Ureter (tissue), 1 donor: ENCODE measurements at regions not wholly inside any gene's neighbourhood (a gene's known extent, or its start where the extent isn't known, plus 50 kb on each side); places are given as distances from the start of the nearest gene placed in this dataset.
"Not testable (repeated sequence)": the region's sequence is repeated elsewhere in the genome, so short reads cannot be mapped to it uniquely, and the experiment has no call there.

Experiments used
- DNase-seq: peaks from one replicate; pipeline ENCODE4 v3.0.0-alpha.2; 2020; ENCODE audit warnings: low spot score
- donor health status: DM: yes; HTN: yes; CAD: no.

DNA sequence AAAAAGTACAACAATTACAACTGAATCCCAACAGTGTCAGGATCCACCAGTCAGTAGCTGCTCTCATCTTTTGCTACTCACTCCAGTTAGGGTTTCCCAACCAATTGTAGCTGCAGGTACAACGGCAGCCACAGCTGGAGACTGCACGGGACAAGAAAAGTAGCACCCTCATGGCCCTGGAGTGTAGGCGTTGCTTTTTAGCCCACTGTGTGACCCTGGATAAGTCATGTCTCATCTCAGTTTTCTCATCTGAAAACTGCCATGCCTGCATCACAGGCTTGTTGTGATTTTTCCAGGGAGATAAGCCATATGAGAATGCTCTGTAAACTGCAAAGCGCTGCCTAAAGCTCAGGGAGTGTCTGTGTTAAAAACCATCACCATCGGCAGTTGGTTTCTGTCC lies 535.6 kb upstream of the IL12A start:
- no peak for DNase-seq

DNA sequence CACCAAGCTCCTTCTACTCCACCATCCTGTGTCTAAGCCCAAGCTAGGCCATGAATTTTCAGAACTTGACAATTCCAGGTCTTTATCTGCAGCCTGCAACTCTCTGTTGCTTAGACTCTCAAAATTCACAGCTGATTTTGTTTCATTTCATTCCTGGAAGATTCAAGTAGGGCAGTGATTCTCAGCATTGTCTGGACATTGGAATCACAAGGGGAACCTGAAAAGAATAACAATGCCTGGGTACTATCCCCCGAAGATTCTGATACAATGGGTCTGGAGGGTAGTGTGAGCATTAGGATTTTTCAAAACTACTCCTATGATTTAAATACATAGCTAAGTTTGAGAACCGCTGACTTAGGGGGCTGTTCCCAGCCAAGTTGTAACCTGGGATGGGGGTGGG lies 534.7 kb upstream of the IL12A start:
- DNase-seq, result no peak

DNA sequence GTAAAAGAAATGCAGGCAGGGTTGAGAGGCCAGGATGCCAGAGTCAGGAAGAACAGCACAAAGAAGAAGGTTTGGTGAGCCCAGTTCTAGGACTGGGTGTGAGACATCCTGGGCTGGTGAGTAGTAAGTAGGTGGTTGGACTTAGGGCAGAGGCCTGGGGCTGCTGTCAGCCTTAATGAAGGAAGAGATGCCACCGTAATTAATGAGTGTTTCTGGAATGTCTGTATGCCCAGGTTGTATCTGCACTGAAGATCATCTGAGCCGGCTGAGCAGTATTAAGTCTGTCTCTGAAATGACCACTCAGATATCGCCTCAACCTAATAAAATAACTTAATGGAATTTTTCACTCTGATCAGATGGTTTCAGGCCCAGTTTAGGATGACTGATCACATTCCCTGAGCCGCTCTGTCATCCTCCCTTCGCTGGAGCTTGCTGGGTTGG lies 532.9 kb upstream of the IL12A start:
- DNase-seq, result no peak

DNA sequence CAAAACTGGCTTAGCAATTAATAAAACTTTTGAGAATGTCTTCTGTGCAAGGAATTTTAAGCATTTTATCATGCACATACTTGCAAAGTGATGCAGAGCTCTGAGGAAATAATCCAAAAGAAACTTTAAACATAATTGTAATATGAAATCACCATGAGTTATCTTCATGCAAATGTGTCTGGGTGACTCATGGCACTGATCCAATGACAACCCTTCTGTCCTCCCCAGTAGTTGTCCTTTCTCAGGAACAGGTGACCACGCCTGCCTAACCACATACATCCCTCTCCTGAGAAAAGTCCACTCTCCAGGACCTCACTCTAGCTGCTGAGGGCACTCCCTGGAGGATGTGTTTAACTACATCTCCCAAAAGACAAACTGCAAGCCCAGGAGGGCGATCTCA lies 530.6 kb upstream of the IL12A start:
- no peak for DNase-seq

DNA sequence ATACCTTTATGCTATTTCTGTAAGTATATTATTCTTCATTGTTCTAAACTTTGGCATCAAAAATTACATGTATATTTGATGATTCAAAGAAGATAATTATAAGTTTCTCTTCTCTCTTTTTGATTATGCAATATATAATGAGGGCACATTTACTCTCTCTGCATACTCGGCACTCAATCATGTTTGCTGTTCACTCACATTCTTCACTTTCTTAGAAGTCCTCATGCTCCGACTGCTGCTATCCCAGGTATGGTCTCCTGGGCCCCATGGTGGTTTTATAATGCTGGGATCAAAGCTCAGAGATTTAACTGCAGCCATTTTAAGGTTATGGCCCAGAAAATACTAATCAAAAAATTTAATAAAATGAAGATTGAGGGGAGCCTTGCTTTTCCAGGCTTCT lies 529.7 kb upstream of the IL12A start:
- no peak for DNase-seq

DNA sequence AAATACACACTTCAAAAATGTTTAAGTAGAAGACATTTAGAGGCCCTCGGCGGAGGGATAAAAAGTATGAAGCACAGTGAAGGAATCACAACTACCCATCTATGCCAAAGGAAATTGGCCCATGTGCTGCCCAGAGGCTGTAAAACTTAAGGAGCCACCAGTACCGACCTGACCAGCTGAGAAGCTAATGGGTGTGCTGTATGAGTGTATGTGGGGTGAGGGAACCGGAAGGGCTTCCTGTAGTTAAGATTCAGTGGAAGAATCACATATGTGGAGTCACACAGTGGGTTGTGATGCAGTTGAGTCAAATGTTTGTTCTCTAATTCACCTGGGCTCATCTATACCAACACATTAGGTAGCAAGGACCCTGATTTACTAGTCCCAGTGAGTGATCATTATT lies 516.0 kb upstream of the IL12A start:
- DNase-seq, result no peak

DNA sequence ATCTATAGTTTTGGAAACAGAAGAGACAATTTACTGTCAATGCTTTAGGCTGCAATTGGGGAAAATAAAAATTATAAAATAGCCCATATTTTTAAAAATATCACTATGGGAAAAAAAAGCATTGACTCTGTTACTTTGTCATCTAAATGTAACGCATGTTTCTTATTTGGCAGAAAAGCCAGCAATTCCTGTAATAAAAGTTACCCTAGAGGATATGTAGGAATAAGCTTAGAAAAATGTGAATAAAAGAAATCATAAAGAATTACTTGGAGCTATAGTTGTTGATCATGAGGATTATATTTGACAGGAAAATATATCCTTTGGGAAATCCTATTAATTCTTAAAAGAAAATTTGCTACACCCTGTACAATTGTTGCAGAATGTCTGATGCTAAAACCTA lies 515.4 kb upstream of the IL12A start:
- DNase-seq, result no peak

DNA sequence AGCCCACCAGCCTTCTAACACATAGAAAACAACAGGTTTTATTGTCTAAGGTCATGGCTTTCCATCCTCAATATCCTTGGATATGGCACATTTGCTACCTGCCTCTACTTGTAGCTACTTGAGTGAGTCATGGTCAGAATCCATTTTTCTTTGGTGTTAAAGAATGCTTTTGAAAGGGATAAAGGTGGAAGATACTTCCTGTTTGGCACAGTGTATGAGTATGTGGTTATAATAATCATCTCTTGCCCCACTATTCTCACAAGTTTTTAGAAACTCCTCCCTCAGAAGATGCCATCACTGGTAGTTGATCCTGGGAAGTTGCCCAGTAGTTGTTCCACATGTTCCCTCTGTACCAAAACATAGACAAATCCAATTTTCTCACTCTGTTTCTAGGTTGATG lies 508.6 kb upstream of the IL12A start:
- no peak for DNase-seq

- DNase-seq, result no peak
Observed at GRCh38 chr3:159482241-159482993, 506.2 kb upstream of the IL12A start.

- no peak for DNase-seq
Observed at GRCh38 chr3:159482994-159483367, 505.7 kb upstream of the IL12A start.

DNA sequence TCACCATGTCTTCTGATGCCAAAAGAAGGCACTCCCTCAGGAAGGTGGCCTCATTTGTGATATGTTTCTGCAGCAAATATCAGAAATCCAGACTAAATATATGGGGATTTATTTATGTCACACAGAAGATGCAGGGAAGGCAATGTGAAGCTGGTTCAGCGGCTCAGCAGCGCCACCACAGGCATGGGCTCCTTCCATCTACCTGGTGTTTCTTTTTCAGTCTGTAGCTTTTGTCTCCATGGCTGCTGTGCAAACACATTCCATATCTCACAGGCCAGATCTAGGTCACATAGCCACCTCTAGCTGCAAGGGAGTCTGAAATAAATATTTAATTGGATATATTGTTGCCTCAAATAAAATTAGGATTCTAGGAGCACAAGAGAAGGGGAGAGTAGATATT lies 502.1 kb upstream of the IL12A start:
- DNase-seq, result no peak

DNA sequence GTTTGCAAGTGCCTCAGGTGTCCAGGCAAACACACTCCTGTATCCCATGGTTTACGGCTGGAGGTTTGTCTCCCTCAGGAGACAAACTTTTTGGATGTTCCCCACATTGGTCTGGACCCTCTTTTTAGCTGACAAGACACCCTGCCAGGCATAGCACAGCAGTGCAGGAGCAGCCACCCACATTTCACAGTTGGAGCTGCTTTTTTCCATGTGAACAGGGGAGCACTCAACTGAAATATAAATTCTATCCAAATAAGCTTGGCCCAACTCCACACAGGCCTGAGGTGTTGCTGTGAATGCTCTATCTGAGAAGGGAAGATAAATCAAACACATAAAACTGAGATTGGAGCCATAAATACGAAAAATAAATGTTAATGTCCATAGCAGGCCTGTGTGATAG lies 501.3 kb upstream of the IL12A start:
- no peak for DNase-seq

DNA sequence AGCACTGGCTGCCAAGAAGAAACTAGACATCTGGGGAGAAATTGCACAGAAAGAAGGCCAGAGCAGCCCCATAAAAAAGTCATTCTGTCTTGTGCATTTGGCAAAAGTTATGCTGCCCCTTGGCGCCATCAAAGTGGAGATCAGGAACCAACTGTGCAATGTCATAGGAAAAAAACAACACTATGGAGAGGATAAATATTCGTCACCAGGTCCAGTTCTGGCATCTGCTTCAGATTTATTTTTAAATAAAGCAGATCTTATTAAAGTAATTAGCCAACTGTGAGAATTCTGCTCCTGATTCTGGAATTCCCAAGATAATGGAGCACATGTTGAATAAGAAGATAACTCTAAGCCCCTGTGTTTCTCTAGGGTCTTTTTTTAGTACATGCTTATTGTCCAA lies 500.0 kb upstream of the IL12A start:
- no peak for DNase-seq

GRCh38 chr3:159497361-159497760 lies 491.3 kb upstream of the IL12A start:
- no peak for DNase-seq

GRCh38 chr3:159499031-159499793 lies 489.4 kb upstream of the IL12A start:
- no peak for DNase-seq

DNA sequence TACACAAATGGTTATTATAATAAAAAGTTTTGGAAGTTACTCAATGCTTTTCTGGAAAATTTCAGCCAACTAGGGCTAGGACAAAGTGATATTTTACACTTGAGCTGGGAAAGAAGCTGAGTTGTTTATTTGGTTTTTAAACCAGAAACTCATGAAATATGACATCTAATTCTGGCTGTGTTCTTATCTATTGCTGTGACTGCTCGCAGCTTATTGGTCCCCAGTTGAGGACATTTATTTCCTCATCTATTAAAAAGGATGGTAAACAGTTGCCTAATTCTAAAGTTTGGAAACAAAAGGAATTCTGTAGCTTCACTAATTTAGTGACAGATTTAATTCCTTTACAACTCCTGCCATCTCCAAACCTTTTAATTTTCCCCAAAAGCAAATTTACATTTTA lies 487.6 kb upstream of the IL12A start:
- DNase-seq, result no peak

- no peak for DNase-seq
Observed at GRCh38 chr3:159502986-159503385, 485.6 kb upstream of the IL12A start.

GRCh38 chr3:159510988-159511387 lies 477.6 kb upstream of the IL12A start:
- DNase-seq, result not testable (repeated sequence)

DNA sequence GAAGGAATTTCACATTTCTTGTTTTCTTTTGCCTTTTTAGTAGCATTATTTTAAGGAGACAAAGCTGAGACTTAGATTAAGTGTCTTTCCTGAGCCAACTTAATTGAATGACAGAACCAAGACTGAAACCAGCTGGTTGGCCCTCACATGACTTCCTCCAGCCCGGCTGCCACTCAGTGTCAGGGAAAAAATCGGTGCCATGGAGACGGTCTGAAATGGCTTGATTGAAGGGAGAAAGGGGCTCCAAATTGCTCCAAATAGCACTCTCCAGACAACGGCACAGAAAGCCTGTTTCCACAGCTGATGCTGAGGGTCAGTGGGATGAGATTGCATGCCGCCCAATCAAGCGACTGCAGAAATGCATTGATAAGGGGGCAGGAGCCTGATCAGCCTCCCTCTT lies 475.2 kb upstream of the IL12A start:
- no peak for DNase-seq

GRCh38 chr3:159513867-159514380 lies 474.7 kb upstream of the IL12A start:
- DNase-seq, result no peak

DNA sequence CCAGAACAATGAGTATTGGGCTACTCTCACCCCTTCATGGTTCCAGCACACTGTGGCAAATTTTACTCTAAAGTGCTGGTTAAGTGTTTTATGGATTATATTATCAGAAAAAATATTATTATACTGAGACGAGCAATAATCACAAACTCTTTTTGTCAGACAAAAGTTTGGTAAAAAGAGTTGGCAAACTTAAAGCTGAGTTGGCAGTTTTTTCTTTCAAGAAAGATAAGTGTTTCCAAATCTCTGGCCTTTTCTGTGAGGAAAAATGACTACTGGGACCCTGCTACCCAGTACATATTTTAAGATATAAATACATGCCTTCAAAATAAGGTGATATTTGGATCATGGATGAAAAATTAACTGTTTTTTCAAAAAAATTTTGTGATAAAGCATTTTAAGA lies 471.5 kb upstream of the IL12A start:
- no peak for DNase-seq

DNA sequence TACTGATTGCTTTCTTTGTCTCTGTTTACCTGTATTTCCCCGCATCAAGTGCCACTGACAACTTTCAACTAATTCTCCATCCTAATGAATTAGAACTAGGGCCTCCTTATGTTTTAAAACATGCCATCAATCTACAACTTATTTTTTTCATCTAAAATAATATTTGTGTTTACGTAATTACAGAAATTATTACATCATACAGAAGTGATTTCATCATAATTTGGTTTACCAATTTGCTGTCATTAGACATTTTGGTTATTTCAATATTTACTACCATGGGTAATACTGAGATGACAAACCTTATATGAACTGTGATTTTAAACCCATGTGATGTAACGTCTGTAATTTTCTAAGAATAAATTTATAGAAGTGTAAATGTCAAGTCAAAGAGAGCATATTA lies 468.0 kb upstream of the IL12A start:
- DNase-seq, result no peak

DNA sequence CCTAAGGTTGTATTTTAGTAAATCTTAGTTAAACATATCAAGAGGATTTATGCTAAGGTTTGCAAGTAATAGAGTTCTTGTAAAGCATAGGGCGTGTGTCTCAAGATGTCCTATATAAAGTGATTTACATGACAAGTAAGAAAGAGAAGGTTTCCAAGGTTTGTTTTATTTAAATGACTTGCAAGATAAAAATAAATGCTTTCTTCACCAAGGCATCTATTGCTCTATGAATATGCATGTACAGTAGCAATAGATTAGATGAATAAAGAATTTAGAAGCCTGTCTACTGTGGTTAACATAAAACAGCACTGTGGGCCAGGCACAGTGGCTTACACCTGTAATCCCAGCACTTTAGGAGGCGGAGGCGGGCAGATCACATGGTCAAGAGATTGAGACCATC lies 466.4 kb upstream of the IL12A start:
- DNase-seq, result no peak
